T-cell (primary cell): ENCODE measurements at regions not wholly inside any gene's neighbourhood (a gene's known extent, or its start where the extent isn't known, plus 50 kb on each side); places are given as distances from the start of the nearest gene placed in this dataset.

ENCODE experiments used
- ATAC-seq, 4 experiments: fragments of 200-7000 bp in 3 of 4; fragments of 150-1000 bp in 1 of 4; cut with Tn5 transposase; replicated peaks in 1 of 4; 1 replicate in 3 of 4; 2 replicates in 1 of 4; pipeline ENCODE4 v1.10.0; 2021; ENCODE audit warnings: moderate library complexity in 3 of 4, mild to moderate bottlenecking in 2 of 4, moderate number of reproducible peaks in 1 of 4
- CTCF ChIA-PET, 2 donors: fragments of 300-600 bp; sonication (Branson Sonifier 250); formaldehyde crosslinking; loops; one replicate each; lab custom pipeline; 2022; ENCODE audit warnings: antibody characterized with exemption in 2 of 2; lab: Charles Lee
- POLR2A ChIA-PET, 2 donors: fragments of 300-600 bp; sonication (Branson Sonifier 250); formaldehyde crosslinking; loops; one replicate each; lab custom pipeline; 2022; ENCODE audit warnings: antibody characterized with exemption in 2 of 2; lab: Charles Lee
- DNase-seq, 35 experiments: peaks; one replicate each; pipeline versions ENCODE4 v3.0.0 to v3.0.0-alpha.2; 2013 to 2023
- H3K27ac ChIP-seq: one replicate; pipeline ENCODE4 v1.5.1; 2013; ENCODE audit warnings: low read length
- H3K27me3 ChIP-seq, 2 experiments: replicated peaks in 1 of 2; 1 replicate in 1 of 2; 2 replicates in 1 of 2; pipeline versions ENCODE4 v1.6.1 to v1.7.0; 2013; ENCODE audit warnings: low read length in 1 of 2, mixed read lengths in 1 of 2; ENCODE audit not compliant: control insufficient read depth in 2 of 2, insufficient read depth in 2 of 2; ENCODE audit errors: extremely low read depth in 1 of 2
- H3K36me3 ChIP-seq, 2 donors: 1 replicate in 1 of 2; 2 replicates in 1 of 2; pipeline versions ENCODE4 v1.6.1 to v1.7.0; 2013; ENCODE audit warnings: low read length in 1 of 2; ENCODE audit not compliant: control insufficient read depth in 2 of 2, insufficient read depth in 1 of 2; ENCODE audit errors: extremely low read depth in 1 of 2
- H3K4me1 ChIP-seq, 2 experiments: 1 replicate in 1 of 2; 2 replicates in 1 of 2; pipeline versions ENCODE4 v1.6.1 to v1.7.0; 2013; ENCODE audit warnings: low read length in 2 of 2, mixed read lengths in 1 of 2; ENCODE audit not compliant: insufficient read depth in 2 of 2, control insufficient read depth in 1 of 2; ENCODE audit errors: extremely low read depth in 1 of 2
- H3K4me3 ChIP-seq, 2 donors: 1 replicate in 1 of 2; 2 replicates in 1 of 2; pipeline versions ENCODE4 v1.5.1 to v1.7.0; 2013; ENCODE audit warnings: mild to moderate bottlenecking in 2 of 2, low read length in 1 of 2, moderate library complexity in 1 of 2; ENCODE audit not compliant: control insufficient read depth in 1 of 2; ENCODE audit errors: extremely low read depth in 1 of 2
- H3K9me3 ChIP-seq: 2 replicates; pipeline ENCODE4 v1.7.0; 2013
- H3K27ac Mint-ChIP-seq, 2 donors: one replicate each; pipeline ENCODE4 v1.8.0; 2020 to 2021; ENCODE audit warnings: mild to moderate bottlenecking in 2 of 2, mixed read lengths in 2 of 2
- H3K27me3 Mint-ChIP-seq, 2 donors: one replicate each; pipeline ENCODE4 v1.8.0; 2021 to 2022; ENCODE audit warnings: mixed read lengths in 2 of 2
- H3K36me3 Mint-ChIP-seq: one replicate; pipeline ENCODE4 v1.8.0; 2021; ENCODE audit warnings: mixed read lengths
- H3K4me1 Mint-ChIP-seq, 3 donors: one replicate each; pipeline ENCODE4 v1.8.0; 2020 to 2022; ENCODE audit warnings: mixed read lengths in 3 of 3, mild to moderate bottlenecking in 1 of 3
- H3K4me3 Mint-ChIP-seq, 3 donors: one replicate each; pipeline ENCODE4 v1.8.0; 2020 to 2022; ENCODE audit warnings: mild to moderate bottlenecking in 3 of 3, mixed read lengths in 3 of 3, moderate library complexity in 3 of 3
- H3K9me3 Mint-ChIP-seq, 3 donors: one replicate each; pipeline ENCODE4 v1.8.0; 2020 to 2022; ENCODE audit warnings: mixed read lengths in 3 of 3
- WGBS: methylation state at CpG from one replicate; pipeline ENCODE4 v1.1.5; 2013; ENCODE audit warnings: missing lambda C conversion rate; ENCODE audit not compliant: insufficient coverage; 5-methylcytosine and 5-hydroxymethylcytosine counted together

GRCh38 chr2:145760781-145761649, 1241.1 kb upstream of the ZEB2 start:
- 100% methylated on average over 1 of the region's 4 CpGs for WGBS
- POLR2A ChIA-PET = interaction anchor here in 1 of 2 donors (0.6 to 0.7 kb wide), 2 partner anchors 31 to 63 kb away, joined by 3 to 4 read pairs; no protein-coding TSS in a partner anchor

GRCh38 chr2:145759228-145759915, 1239.5 kb upstream of the ZEB2 start:
- Histone ChIP-seq H3K27ac (no peak overlapping the region), H3K4me1 (no peaks in the 10 kb centered on the region), H3K4me3 (no peak overlapping the region), H3K9me3 (no peaks in the 10 kb centered on the region), H3K27me3 (no peaks in the 10 kb centered on the region), H3K36me3 (no peaks in the 10 kb centered on the region)
- no peaks in the 10 kb centered on the region for H3K4me1 Mint-ChIP-seq
- WGBS = no CpG with 5 or more reads among the region's 3 CpGs
- H3K4me3 Mint-ChIP-seq = no peak overlapping the region
- ATAC-seq (no peak), DNase-seq (no peak)
- H3K36me3 Mint-ChIP-seq = no peaks in the 10 kb centered on the region
- H3K27ac Mint-ChIP-seq = no peak overlapping the region
- POLR2A ChIA-PET = no interaction called here
- CTCF ChIA-PET = no interaction called here
- no peaks in the 10 kb centered on the region for H3K27me3 Mint-ChIP-seq
- no peaks in the 10 kb centered on the region for H3K9me3 Mint-ChIP-seq

More at GRCh38 chr2:145760781-145761649, 1241.1 kb upstream of the ZEB2 start:
- no peaks in the 10 kb centered on the region for H3K36me3 Mint-ChIP-seq
- H3K36me3 ChIP-seq = no peaks in the 10 kb centered on the region
- no peaks in the 10 kb centered on the region for H3K4me1 Mint-ChIP-seq
- no peaks in the 10 kb centered on the region for H3K27me3 Mint-ChIP-seq
- H3K9me3 Mint-ChIP-seq = no peaks in the 10 kb centered on the region
- H3K27me3 ChIP-seq = no peaks in the 10 kb centered on the region
- no peak overlapping the region for H3K4me3 Mint-ChIP-seq
- no peak overlapping the region for H3K27ac Mint-ChIP-seq
- ATAC-seq = no peak
- H3K4me3 ChIP-seq = no peak overlapping the region
- CTCF ChIA-PET = no interaction called here
- no peak overlapping the region for H3K27ac ChIP-seq
- no peaks in the 10 kb centered on the region for H3K4me1 ChIP-seq
- H3K9me3 ChIP-seq = no peaks in the 10 kb centered on the region
- DNase-seq = no peak

GRCh38 chr2:145757503-145758246, 1237.8 kb upstream of the ZEB2 start:
- Mint-ChIP-seq H3K36me3 (no peaks in the 10 kb centered on the region), H3K9me3 (no peaks in the 10 kb centered on the region), H3K27ac (no peak overlapping the region), H3K27me3 (no peaks in the 10 kb centered on the region), H3K4me1 (no peaks in the 10 kb centered on the region), H3K4me3 (no peak overlapping the region)
- ATAC-seq (no peak), DNase-seq (no peak)
- Histone ChIP-seq H3K9me3 (no peaks in the 10 kb centered on the region), H3K4me3 (no peak overlapping the region), H3K4me1 (no peaks in the 10 kb centered on the region), H3K36me3 (no peaks in the 10 kb centered on the region), H3K27me3 (no peaks in the 10 kb centered on the region), H3K27ac (no peak overlapping the region)
- 30% methylated on average over 2 of the region's 3 CpGs for WGBS
- POLR2A ChIA-PET = no interaction called here
- CTCF ChIA-PET = no interaction called here

- POLR2A ChIA-PET = interaction anchor here in 1 of 2 donors (0.6 kb wide), 1 partner anchor 10 kb away, joined by 6 read pairs; no protein-coding TSS in a partner anchor
- Histone ChIP-seq H3K4me3 (no peak overlapping the region), H3K4me1 (no peaks in the 10 kb centered on the region), H3K27ac (no peak overlapping the region), H3K27me3 (no peaks in the 10 kb centered on the region), H3K9me3 (no peaks in the 10 kb centered on the region), H3K36me3 (no peaks in the 10 kb centered on the region)
- Mint-ChIP-seq H3K36me3 (no peaks in the 10 kb centered on the region), H3K27ac (no peak overlapping the region), H3K4me1 (peaks cover 0 to 2% (median 0%) of the 10 kb centered on the region in 3 donors), H3K4me3 (no peak overlapping the region), H3K27me3 (no peaks in the 10 kb centered on the region), H3K9me3 (no peaks in the 10 kb centered on the region)
- ATAC-seq (no peak), DNase-seq (no peak)
- WGBS = 100% methylated on average over 1 of the region's 6 CpGs
- CTCF ChIA-PET = no interaction called here
Observed at GRCh38 chr2:145755019-145755837, 1235.3 kb upstream of the ZEB2 start.

- CTCF ChIA-PET = no interaction called here
Observed at GRCh38 chr2:145753966-145754365, 1234.0 kb upstream of the ZEB2 start.

More at GRCh38 chr2:145753966-145754365, 1234.0 kb upstream of the ZEB2 start:
- no peak overlapping the region for H3K27ac ChIP-seq
- no peaks in the 10 kb centered on the region for H3K27me3 ChIP-seq
- H3K27ac Mint-ChIP-seq = no peak overlapping the region
- ATAC-seq (no peak), DNase-seq (no peak)
- no peaks in the 10 kb centered on the region for H3K9me3 Mint-ChIP-seq
- no peaks in the 10 kb centered on the region for H3K4me1 ChIP-seq
- H3K4me3 Mint-ChIP-seq = no peak overlapping the region
- no peaks in the 10 kb centered on the region for H3K27me3 Mint-ChIP-seq
- POLR2A ChIA-PET = no interaction called here
- H3K9me3 ChIP-seq = no peaks in the 10 kb centered on the region
- 50% methylated on average over 1 of the region's 3 CpGs for WGBS
- no peak overlapping the region for H3K4me3 ChIP-seq
- no peaks in the 10 kb centered on the region for H3K36me3 ChIP-seq
- H3K4me1 Mint-ChIP-seq = peaks cover 0 to 2% (median 0%) of the 10 kb centered on the region in 3 donors
- H3K36me3 Mint-ChIP-seq = no peaks in the 10 kb centered on the region
